ENCODE measurements at regions not wholly inside any gene's neighbourhood (a gene's known extent, or its start where the extent isn't known, plus 50 kb on each side); places are given as distances from the start of the nearest gene placed in this dataset.
"Not testable (repeated sequence)": the region's sequence is repeated elsewhere in the genome, so short reads cannot be mapped to it uniquely, and the experiment has no call there.

DNA sequence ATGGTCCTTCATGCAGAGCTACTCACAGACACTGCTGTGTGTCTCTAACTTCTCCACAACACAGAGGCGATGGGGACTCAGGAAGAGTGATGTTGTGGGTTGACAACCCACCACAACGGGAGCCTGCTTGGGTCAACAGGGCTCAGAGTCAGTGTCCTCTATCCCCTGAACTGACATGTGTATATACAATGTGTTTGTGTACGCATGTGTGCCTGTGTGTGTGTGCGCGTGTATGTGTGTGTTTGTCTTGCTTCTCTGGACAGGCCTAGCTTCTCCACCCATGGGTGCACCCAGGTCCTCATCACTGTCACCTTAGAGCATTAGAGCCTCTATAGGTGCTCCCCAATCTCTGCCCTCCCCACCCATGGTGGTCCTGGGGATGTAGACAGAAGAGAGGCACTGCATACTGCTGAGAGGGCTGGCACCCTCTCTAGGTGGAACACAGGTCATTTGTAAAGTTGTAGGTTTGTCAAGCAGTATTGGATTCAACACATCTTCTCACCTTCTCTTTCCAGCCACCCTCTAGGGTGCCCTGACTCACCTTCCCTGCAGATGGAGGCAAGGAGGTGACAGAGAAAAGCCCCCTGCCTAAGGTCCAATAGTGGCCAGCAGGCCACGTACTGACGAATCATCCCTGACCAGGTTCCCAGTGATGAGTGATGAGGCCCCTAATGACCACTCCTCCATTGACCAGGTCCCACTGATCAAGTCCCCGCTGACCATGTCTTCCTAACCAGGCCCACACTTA, 249.5 kb downstream of the CWH43 start:
- CTCF ChIA-PET; intact Hi-C loops (cut with micrococcal nuclease; ENCODE audit: unreplicated experiment); DNase-seq: not testable (repeated sequence)

DNA sequence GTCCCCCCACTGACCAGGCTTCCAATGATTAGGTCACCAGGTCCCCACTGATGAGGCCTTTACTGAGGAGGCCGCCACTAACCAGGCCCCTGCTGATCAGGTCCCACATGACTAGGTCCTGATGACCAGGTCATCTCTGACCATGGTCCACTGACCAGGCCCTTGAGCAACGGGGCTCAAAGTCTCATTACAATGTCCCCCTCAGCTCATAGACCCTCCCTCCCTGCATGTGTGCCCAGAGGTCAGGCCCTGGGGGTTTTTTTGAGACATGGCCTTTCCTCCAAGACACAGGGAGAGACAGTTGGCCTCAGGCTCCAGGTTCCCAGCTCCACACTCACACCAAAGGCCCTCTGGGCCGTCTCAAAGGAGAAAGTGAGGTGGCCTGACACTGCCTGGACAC, 250.4 kb downstream of the CWH43 start:
- H3K9me3 Mint-ChIP-seq (ENCODE audit: low read depth, unreplicated experiment); H3K27me3 Mint-ChIP-seq (ENCODE audit: unreplicated experiment); H3K27ac Mint-ChIP-seq (ENCODE audit: unreplicated experiment); H3K36me3 Mint-ChIP-seq (ENCODE audit: insufficient read depth, unreplicated experiment); BruUV-seq (replicated peaks); H3K4me1 Mint-ChIP-seq (ENCODE audit: low read depth, unreplicated experiment); CTCF ChIA-PET; H3K4me3 Mint-ChIP-seq (ENCODE audit: low read depth, unreplicated experiment); intact Hi-C loops (cut with micrococcal nuclease; ENCODE audit: unreplicated experiment); DNase-seq: not testable (repeated sequence)

More for the DNA sequence above, 249.5 kb downstream of the CWH43 start:
- not testable (repeated sequence) for H3K9me3 Mint-ChIP-seq (ENCODE audit: low read depth, unreplicated experiment); H3K4me3 Mint-ChIP-seq (ENCODE audit: low read depth, unreplicated experiment); H3K36me3 Mint-ChIP-seq (ENCODE audit: insufficient read depth, unreplicated experiment); H3K27ac Mint-ChIP-seq (ENCODE audit: unreplicated experiment); BruUV-seq (replicated peaks); H3K27me3 Mint-ChIP-seq (ENCODE audit: unreplicated experiment); H3K4me1 Mint-ChIP-seq (ENCODE audit: low read depth, unreplicated experiment)

DNA sequence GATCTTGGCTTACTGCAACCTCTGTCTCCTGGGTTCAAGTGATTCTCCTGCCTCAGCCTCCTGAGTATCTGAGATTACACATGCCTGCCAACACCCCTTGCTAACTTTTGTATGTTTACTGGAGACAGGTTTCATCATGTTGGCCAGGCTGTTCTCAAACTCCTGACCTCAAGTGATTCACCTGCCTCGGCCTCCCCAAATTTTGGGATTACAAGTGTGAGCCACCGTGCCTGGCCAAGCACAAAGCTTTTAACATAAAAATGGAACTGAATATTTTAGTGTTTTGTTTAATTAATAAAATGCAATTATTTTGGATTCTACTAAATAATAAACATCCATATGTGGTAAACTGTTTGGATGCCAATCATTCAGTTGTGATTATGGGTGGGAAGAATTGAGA, 255.2 kb downstream of the CWH43 start:
- CTCF ChIA-PET; H3K27me3 Mint-ChIP-seq (ENCODE audit: unreplicated experiment); H3K36me3 Mint-ChIP-seq (ENCODE audit: insufficient read depth, unreplicated experiment); BruUV-seq (replicated peaks); H3K27ac Mint-ChIP-seq (ENCODE audit: unreplicated experiment); H3K4me1 Mint-ChIP-seq (ENCODE audit: low read depth, unreplicated experiment); DNase-seq; intact Hi-C loops (cut with micrococcal nuclease; ENCODE audit: unreplicated experiment); H3K9me3 Mint-ChIP-seq (ENCODE audit: low read depth, unreplicated experiment); H3K4me3 Mint-ChIP-seq (ENCODE audit: low read depth, unreplicated experiment): not testable (repeated sequence)

DNA sequence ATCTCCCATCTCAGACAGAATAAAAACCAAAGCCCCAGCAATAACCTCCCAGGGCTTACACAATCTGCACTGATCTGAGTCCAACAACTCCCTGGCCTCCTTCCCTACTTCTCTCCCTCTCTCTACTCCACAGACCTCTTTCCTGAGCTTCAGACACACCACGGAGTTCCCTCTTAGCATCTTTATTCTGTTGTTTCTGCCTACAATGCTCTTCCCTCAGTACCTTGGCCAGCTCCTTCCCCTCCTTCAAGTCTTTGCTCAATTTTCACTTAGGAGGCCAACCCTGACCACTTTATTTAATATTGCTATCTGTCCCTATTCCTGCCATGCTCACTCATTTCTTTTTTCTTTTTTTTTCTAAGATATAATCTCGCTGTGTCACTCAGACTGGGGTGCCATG, 276.7 kb downstream of the CWH43 start:
- H3K4me3 Mint-ChIP-seq (ENCODE audit: low read depth, unreplicated experiment); intact Hi-C loops (cut with micrococcal nuclease; ENCODE audit: unreplicated experiment); H3K36me3 Mint-ChIP-seq (ENCODE audit: insufficient read depth, unreplicated experiment); H3K27ac Mint-ChIP-seq (ENCODE audit: unreplicated experiment); H3K27me3 Mint-ChIP-seq (ENCODE audit: unreplicated experiment); BruUV-seq (replicated peaks); H3K9me3 Mint-ChIP-seq (ENCODE audit: low read depth, unreplicated experiment); H3K4me1 Mint-ChIP-seq (ENCODE audit: low read depth, unreplicated experiment); DNase-seq: not testable (repeated sequence)
- CTCF ChIA-PET, result interaction anchor here (0.7 kb wide), 1 partner anchor 1368 kb away, joined by 3 read pairs; no protein-coding TSS in a partner anchor

DNA sequence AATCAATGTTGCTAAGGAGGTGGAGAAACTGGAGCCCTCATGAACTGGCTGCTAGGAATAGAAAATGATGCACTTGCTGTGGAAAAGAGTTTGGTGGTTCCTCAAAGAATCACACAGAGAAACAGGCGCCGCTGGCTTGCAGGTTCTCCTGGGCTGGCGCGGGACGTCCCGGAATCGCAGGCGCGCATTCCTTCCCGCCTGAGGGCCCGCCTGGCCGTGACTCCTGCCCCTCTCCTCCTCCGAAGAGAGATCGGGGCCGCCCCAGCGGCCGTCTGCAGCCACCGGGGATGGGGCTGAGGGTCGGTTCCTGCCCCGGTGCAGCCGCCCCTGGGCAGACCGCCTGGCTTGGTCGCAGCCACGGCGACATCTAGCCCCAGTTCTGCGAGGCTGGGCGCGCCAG, 284.4 kb downstream of the CWH43 start:
- DNase-seq, CTCF ChIA-PET: not testable (repeated sequence)

DNA sequence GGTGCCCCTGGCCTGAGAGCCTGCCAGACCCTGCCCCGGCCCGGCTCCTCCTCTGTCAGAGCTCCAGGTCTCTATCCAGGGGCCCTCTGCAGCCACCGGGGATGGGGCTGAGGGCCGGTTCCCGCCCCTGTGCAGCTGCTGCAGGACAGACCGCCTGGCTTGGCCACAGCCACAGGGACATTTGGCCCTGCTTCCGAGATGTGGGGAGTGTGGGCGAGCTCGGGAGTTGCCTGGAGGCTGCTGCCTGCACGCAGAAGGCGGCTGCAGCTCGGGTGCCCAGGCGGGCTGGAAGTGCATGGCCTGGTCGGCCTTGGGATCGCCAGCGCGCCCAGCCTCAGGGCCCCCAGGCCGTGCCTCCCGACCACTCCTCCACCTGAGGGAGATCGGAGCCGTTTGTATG, 284.8 kb downstream of the CWH43 start:
- H3K27me3 Mint-ChIP-seq (ENCODE audit: unreplicated experiment); H3K4me1 Mint-ChIP-seq (ENCODE audit: low read depth, unreplicated experiment); intact Hi-C loops (cut with micrococcal nuclease; ENCODE audit: unreplicated experiment); H3K9me3 Mint-ChIP-seq (ENCODE audit: low read depth, unreplicated experiment); H3K4me3 Mint-ChIP-seq (ENCODE audit: low read depth, unreplicated experiment); H3K27ac Mint-ChIP-seq (ENCODE audit: unreplicated experiment); DNase-seq; CTCF ChIA-PET; H3K36me3 Mint-ChIP-seq (ENCODE audit: insufficient read depth, unreplicated experiment); BruUV-seq (replicated peaks): not testable (repeated sequence)

More for the DNA sequence above, 284.4 kb downstream of the CWH43 start:
- H3K27ac Mint-ChIP-seq (ENCODE audit: unreplicated experiment); H3K9me3 Mint-ChIP-seq (ENCODE audit: low read depth, unreplicated experiment); BruUV-seq (replicated peaks); H3K4me3 Mint-ChIP-seq (ENCODE audit: low read depth, unreplicated experiment); intact Hi-C loops (cut with micrococcal nuclease; ENCODE audit: unreplicated experiment); H3K36me3 Mint-ChIP-seq (ENCODE audit: insufficient read depth, unreplicated experiment); H3K4me1 Mint-ChIP-seq (ENCODE audit: low read depth, unreplicated experiment); H3K27me3 Mint-ChIP-seq (ENCODE audit: unreplicated experiment): not testable (repeated sequence)

DNA sequence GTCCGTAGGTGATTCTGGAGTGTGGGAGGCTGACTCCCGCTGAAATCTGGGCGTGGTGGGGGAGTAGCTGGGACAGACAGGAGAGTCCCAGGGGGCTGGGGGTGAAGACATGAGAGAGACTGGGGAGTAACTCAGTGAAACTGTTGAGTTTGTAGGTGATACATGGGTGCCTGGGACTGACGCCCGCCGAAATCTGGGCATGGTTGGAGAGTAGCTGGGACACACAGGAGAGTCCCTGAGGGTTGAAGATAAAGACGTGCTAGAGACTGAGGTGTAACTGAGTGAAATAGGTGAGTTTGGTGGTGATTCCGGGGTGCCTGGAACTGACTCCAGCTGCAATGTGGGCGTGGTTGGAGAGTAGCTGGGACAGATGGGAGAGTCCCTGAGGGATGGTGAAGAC, 299.8 kb downstream of the CWH43 start:
- CTCF ChIA-PET; H3K27me3 Mint-ChIP-seq (ENCODE audit: unreplicated experiment); H3K36me3 Mint-ChIP-seq (ENCODE audit: insufficient read depth, unreplicated experiment); intact Hi-C loops (cut with micrococcal nuclease; ENCODE audit: unreplicated experiment); BruUV-seq (replicated peaks); H3K27ac Mint-ChIP-seq (ENCODE audit: unreplicated experiment); H3K9me3 Mint-ChIP-seq (ENCODE audit: low read depth, unreplicated experiment); H3K4me3 Mint-ChIP-seq (ENCODE audit: low read depth, unreplicated experiment); H3K4me1 Mint-ChIP-seq (ENCODE audit: low read depth, unreplicated experiment); DNase-seq: not testable (repeated sequence)

DNA sequence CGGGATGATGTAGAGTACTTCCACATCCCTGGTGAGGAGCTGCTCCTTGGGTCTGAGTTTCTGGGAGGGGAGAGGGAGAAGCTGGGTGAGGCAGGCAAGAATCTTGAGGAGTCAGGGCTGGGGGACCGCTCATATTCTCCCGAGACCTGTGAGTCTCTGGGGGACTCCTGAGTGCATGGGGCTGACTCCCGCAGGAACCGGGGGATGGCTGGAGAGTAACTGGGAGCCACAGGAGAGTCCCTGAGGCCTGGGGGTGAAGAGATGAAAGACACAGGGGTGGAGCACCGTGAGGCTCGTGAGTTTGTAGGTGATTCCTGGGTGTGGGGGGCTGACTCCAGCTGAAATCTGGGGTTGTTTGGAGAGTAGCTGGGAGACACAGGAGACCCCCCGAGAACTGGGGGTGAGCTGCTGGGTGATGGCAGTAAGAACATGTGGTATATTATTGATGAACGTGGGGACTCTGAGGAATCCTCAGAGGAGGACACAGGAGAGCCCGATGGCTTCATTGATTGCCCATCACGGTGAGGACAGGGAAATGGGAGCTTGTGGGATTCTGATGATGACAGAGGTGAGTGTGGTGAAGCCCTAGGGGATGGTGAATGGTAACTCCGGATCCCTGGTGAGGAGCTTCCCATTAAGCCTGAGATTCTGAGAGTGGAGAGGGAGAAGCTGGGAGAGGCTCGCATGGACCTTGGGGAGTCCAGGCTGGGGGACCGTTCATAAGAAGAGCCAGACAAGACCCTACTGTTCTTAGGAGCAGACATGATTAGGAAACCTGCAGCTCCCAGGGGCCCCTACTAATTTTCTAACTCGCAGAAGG, 301.1 kb downstream of the CWH43 start:
- intact Hi-C loops (cut with micrococcal nuclease; ENCODE audit: unreplicated experiment); H3K36me3 Mint-ChIP-seq (ENCODE audit: insufficient read depth, unreplicated experiment); BruUV-seq (replicated peaks); DNase-seq; H3K27me3 Mint-ChIP-seq (ENCODE audit: unreplicated experiment); CTCF ChIA-PET; H3K9me3 Mint-ChIP-seq (ENCODE audit: low read depth, unreplicated experiment); H3K4me3 Mint-ChIP-seq (ENCODE audit: low read depth, unreplicated experiment); H3K27ac Mint-ChIP-seq (ENCODE audit: unreplicated experiment); H3K4me1 Mint-ChIP-seq (ENCODE audit: low read depth, unreplicated experiment): not testable (repeated sequence)

DNA sequence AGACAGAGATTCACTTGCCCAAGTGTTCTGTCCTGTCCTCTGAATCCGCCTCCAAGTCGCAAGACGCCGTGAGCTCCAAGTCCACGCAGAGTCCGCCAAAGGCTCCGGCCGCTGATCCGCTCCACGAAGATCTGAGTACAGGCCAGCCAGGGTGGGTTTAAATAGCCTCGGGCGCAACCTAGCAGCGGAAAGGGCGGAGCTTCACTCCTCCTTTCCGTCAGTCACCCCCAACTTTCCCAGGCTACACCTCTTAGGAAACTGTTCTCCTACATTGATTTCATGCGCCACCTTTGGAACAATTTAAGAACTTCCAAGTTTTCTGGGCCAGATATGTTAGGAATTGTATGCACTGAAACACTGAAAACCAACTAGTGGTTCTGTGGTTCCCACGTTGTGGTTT, 301.8 kb downstream of the CWH43 start:
- H3K27me3 Mint-ChIP-seq (ENCODE audit: unreplicated experiment); H3K9me3 Mint-ChIP-seq (ENCODE audit: low read depth, unreplicated experiment); H3K4me1 Mint-ChIP-seq (ENCODE audit: low read depth, unreplicated experiment); H3K27ac Mint-ChIP-seq (ENCODE audit: unreplicated experiment); H3K4me3 Mint-ChIP-seq (ENCODE audit: low read depth, unreplicated experiment); DNase-seq; H3K36me3 Mint-ChIP-seq (ENCODE audit: insufficient read depth, unreplicated experiment); BruUV-seq (replicated peaks); CTCF ChIA-PET; intact Hi-C loops (cut with micrococcal nuclease; ENCODE audit: unreplicated experiment): not testable (repeated sequence)

DNA sequence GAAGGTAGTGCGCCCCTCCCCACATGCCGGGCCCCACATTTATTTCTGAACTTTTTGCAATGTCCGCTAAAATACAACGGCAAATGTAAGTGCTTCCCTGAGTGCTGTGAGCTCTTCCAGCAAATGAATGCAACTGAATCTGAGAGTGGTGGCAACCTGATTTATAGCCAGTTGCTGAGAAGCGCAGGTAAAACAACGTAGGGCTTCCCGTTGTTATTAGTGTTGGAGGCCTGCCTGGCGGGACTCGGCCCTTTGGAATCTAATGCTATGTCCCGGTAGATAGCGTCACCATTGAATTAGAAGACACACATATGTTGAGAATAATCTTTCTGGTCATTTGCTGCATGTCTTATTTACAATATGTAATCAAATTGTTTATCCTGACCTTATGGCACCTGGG, 302.7 kb downstream of the CWH43 start:
- H3K27ac Mint-ChIP-seq (ENCODE audit: unreplicated experiment); H3K9me3 Mint-ChIP-seq (ENCODE audit: low read depth, unreplicated experiment); H3K36me3 Mint-ChIP-seq (ENCODE audit: insufficient read depth, unreplicated experiment); H3K4me1 Mint-ChIP-seq (ENCODE audit: low read depth, unreplicated experiment); intact Hi-C loops (cut with micrococcal nuclease; ENCODE audit: unreplicated experiment); DNase-seq; H3K4me3 Mint-ChIP-seq (ENCODE audit: low read depth, unreplicated experiment); CTCF ChIA-PET; BruUV-seq (replicated peaks); H3K27me3 Mint-ChIP-seq (ENCODE audit: unreplicated experiment): not testable (repeated sequence)
